Coronary artery (tissue), 2 donors: ENCODE measurements at regions not wholly inside any gene's neighbourhood (a gene's known extent, or its start where the extent isn't known, plus 50 kb on each side); places are given as distances from the start of the nearest gene placed in this dataset.
"Not testable (repeated sequence)": the region's sequence is repeated elsewhere in the genome, so short reads cannot be mapped to it uniquely, and the experiment has no call there.

Experiments
- DNase-seq: peaks from one replicate; pipeline ENCODE4 v3.0.0-alpha.2; 2017; ENCODE audit warnings: low spot score
- H3K27ac ChIP-seq, 2 donors: fragments of 200-600 bp; sonication (generic); one replicate each; pipeline ENCODE4 v1.5.1; 2016 to 2019
- H3K4me3 ChIP-seq: fragments of 200-600 bp; sonication (generic); 2 replicates; pipeline ENCODE4 v1.5.1; 2016; ENCODE audit warnings: mild to moderate bottlenecking, moderate library complexity
- TF ChIP-seq, protein P1 (sequence below): fragments of 200-600 bp; sonication (generic); IDR thresholded peaks from one replicate; pipeline ENCODE4 v1.5.1; 2019; ENCODE audit warnings: antibody characterized with exemption

DNA sequence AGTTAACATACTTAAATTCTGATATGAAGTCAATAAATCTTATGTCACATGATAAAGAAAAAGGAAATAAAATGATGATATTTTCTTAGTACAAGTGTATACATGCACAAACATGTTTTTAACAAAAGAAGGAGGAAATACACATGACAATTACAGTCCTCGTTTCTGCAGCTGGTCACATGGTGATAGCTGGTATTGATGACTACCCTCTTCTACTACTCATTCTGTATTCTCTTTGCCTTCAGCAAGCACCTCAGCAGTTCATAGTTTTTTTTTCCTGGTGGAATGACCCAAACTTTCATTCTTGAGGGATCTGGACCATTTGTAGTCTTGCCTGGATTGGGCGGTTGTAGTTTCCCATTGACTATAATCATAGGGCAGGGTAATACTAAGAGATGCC lies 64.4 kb upstream of the CFAP126 start:
- TF ChIP-seq, protein P1, sequence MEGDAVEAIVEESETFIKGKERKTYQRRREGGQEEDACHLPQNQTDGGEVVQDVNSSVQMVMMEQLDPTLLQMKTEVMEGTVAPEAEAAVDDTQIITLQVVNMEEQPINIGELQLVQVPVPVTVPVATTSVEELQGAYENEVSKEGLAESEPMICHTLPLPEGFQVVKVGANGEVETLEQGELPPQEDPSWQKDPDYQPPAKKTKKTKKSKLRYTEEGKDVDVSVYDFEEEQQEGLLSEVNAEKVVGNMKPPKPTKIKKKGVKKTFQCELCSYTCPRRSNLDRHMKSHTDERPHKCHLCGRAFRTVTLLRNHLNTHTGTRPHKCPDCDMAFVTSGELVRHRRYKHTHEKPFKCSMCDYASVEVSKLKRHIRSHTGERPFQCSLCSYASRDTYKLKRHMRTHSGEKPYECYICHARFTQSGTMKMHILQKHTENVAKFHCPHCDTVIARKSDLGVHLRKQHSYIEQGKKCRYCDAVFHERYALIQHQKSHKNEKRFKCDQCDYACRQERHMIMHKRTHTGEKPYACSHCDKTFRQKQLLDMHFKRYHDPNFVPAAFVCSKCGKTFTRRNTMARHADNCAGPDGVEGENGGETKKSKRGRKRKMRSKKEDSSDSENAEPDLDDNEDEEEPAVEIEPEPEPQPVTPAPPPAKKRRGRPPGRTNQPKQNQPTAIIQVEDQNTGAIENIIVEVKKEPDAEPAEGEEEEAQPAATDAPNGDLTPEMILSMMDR, result no peak
- Histone ChIP-seq H3K27ac (no peak overlapping the region), H3K4me3 (no peak overlapping the region)
- no peak for DNase-seq

DNA sequence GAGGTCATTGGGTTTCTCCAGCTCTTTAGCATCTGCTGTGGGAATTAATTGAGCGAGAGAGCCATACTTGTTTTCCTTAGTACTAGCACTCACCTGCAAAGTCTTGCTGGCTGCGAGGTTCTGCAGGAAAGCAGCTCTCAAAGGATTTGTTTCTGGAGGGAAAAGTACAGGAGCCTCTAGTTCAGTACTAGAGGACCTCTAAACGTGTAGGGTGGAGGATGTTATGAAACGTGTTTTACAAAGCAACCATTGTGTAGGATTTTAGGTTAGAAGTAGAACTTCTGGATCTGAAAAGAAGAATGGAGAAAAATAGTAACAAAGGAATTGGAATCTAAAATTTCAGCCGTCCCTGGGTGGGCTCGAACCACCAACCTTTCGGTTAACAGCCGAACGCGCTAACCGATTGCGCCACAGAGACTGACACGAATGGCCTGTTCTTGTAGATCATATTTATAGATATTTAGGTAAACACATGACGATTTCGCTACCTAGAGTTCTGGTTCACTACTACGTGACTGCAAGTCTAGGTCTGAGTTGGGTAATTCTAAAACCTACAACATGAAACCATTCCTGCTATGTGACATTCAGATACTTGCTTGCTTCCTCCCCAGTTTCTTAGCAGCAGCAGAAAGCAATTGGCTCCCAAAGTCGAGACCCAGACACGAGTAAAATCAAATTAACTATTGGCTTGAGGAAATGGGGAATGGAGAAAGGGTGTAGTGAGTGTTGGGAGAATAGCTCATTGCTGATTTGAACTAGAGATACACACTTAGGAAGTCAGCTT lies 60.2 kb upstream of the CFAP126 start:
- Histone ChIP-seq H3K4me3 (no peak overlapping the region), H3K27ac (no peak overlapping the region)
- DNase-seq, result no peak
- TF ChIP-seq, protein P1, result no peak

DNA sequence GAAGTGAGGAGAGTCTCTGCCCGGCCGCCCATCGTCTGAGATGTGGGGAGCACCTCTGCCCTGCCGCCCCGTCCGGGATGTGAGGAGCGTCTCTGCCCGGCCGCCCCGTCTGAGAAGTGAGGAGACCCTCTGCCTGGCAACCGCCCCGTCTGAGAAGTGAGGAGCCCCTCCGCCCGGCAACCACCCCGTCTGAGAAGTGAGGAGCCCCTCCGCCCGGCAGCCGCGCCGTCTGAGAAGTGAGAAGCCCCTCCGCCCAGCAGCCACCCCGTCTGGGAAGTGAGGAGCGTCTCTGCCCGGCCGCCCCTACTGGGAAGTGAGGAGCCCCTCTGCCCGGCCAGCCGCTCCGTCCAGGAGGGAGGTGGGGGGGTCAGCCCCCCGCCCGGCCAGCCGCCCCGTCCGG lies 55.2 kb upstream of the CFAP126 start:
- H3K27ac ChIP-seq, H3K4me3 ChIP-seq, DNase-seq: not testable (repeated sequence)

DNA sequence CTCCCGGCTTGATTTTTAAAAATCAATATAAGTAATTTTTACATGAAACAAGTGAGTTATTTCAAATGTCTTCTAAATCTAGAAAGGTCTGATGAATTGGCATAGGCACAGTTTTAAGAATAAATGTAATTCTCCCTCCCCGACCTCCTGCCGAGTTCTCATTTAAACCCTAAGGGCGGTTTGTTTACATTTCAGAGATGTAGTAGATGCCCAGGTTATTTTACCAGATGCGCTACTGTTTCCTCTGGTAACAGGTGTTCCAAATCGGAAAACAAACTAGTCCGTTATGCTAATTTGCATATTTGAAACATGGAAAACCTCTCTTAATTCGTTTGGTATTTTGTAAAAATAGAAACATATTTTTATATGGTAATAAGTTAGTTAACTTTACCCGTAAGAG lies 53.8 kb upstream of the CFAP126 start:
- TF ChIP-seq, protein P1, result no peak
- no peak for DNase-seq
- Histone ChIP-seq H3K27ac (no peak overlapping the region), H3K4me3 (no peak overlapping the region)

DNA sequence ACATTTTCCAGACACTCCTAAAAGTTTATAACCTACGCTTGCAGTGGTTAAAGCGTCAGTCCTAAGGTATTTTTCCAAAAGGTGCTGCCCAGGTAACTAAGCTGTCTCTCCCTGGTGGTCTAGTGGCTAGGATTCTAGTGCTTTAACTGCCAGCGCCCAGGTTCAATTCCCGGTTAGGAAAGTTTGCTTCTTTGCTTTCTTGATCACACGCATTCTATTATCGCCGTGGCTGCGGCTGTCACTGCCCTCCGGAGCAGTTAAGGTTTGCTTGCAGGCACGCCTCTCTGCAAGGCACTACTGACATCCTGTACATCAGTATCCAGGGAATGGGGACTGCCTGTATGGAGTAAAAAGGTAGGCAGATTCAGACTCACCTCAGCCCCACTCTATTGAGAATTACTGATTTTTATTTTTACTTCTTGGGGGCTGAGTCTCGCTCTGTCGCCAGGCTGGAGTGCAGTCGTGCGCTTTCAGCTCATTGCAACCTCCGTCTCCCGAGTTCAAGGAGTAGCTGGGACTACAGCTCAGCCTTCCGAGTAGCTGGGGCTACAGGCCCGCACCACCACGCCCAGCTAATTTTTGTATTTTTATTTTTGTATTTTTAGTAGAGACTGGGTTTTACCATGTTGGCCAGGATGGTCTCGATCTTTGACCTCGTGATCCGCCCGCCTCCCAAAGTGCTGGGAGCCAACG lies 53.2 kb upstream of the CFAP126 start:
- Histone ChIP-seq H3K27ac (no peak overlapping the region), H3K4me3 (no peak overlapping the region)
- DNase-seq, result no peak
- TF ChIP-seq, protein P1, result no peak

DNA sequence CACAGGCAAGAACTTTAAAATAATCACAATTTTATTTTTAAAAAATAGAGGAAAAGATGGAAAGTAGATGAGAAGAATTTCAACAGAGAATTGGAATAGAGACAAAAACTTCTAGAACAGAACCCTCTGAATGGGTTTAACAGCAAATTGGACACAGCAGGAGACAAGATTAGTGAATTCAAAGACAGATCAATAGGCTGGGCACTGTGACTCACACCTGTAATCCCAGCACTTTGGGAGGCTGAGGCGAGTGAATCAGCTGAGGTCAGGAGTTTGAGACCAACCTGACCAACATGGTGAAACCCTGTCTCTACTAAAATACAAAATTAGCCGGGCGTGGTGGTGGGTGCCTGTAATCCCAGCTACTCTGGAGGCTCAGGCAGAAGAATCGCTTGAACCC lies 49.9 kb upstream of the CFAP126 start:
- not testable (repeated sequence) for H3K4me3 ChIP-seq, DNase-seq, H3K27ac ChIP-seq
